Spleen (tissue), 7 donors: ENCODE measurements at regions not wholly inside any gene's neighbourhood (a gene's known extent, or its start where the extent isn't known, plus 50 kb on each side); places are given as distances from the start of the nearest gene placed in this dataset.

ENCODE experiments used
- CTCF ChIP-seq, 11 experiments: fragments of 200-600 bp in 7 of 11; fragments of 450-650 bp in 4 of 11; sonication (generic) in 4 of 11; IDR thresholded peaks in 8 of 11; conservative IDR thresholded peaks in 3 of 11; 1 replicate in 7 of 11; 2 replicates in 4 of 11; pipeline versions ENCODE4 v1.4.0 to v1.8.0; 2016 to 2021; ENCODE audit warnings: antibody characterized with exemption in 11 of 11, inconsistent platforms in 4 of 11, mild to moderate bottlenecking in 1 of 11
- POLR2A ChIP-seq, 3 donors: fragments of 450-650 bp; IDR thresholded peaks; one replicate each; pipeline ENCODE4 v1.5.1; 2017; ENCODE audit warnings: antibody characterized with exemption in 3 of 3, mild to moderate bottlenecking in 1 of 3
- POLR2AphosphoS5 ChIP-seq, 3 donors: sonication (generic); formaldehyde crosslinking; IDR thresholded peaks; one replicate each; pipeline ENCODE4 v1.5.1; 2017; ENCODE audit warnings: antibody characterized with exemption in 3 of 3
- donor health status: DM: no; HTN: no; CAD: no; lungs with moderate emphysema.
- donor health status: DM: no; HTN: no; CAD: no.
- donor health status: DM: no; HTN: no; CAD: no.

GRCh38 chr20:26167499-26167898, 470.8 kb upstream of the ZNF337 start:
- TF ChIP-seq CTCF (IDR thresholded peaks at IDR 0.05 in 8 of 11, conservative IDR thresholded peaks at IDR 0.05 in 3 of 11), result no peak
- TF ChIP-seq POLR2AphosphoS5 (IDR thresholded peaks at IDR 0.05), result no peak
- no peak for TF ChIP-seq POLR2A (IDR thresholded peaks at IDR 0.05)
